ENCODE measurements at regions not wholly inside any gene's neighbourhood (a gene's known extent, or its start where the extent isn't known, plus 50 kb on each side); places are given as distances from the start of the nearest gene placed in this dataset.

DNA sequence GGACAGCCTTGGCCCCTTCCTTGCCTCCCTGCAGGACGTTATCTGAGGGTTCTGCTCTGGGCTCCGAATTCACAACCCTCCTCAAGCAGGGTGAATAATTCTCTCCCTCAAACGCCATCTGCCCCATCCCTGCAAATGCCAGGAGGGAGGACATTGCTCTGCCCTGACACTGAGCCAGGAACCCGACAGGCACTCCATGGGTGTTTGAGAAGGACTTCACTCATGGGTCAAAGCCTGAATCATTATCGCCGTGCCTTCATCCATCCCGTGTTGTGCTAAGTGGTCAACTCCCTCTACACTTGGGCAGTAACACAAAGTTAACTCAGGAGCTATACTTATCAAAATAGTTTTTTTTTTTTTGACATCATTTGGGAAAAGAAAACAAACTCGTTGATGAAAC, 261.8 kb upstream of the IGF1R start:
- H3K27ac ChIP-seq, result no peak overlapping the region
- TF ChIP-seq, protein P1, sequence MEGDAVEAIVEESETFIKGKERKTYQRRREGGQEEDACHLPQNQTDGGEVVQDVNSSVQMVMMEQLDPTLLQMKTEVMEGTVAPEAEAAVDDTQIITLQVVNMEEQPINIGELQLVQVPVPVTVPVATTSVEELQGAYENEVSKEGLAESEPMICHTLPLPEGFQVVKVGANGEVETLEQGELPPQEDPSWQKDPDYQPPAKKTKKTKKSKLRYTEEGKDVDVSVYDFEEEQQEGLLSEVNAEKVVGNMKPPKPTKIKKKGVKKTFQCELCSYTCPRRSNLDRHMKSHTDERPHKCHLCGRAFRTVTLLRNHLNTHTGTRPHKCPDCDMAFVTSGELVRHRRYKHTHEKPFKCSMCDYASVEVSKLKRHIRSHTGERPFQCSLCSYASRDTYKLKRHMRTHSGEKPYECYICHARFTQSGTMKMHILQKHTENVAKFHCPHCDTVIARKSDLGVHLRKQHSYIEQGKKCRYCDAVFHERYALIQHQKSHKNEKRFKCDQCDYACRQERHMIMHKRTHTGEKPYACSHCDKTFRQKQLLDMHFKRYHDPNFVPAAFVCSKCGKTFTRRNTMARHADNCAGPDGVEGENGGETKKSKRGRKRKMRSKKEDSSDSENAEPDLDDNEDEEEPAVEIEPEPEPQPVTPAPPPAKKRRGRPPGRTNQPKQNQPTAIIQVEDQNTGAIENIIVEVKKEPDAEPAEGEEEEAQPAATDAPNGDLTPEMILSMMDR (conservative IDR thresholded peaks at IDR 0.05), result no peak

DNA sequence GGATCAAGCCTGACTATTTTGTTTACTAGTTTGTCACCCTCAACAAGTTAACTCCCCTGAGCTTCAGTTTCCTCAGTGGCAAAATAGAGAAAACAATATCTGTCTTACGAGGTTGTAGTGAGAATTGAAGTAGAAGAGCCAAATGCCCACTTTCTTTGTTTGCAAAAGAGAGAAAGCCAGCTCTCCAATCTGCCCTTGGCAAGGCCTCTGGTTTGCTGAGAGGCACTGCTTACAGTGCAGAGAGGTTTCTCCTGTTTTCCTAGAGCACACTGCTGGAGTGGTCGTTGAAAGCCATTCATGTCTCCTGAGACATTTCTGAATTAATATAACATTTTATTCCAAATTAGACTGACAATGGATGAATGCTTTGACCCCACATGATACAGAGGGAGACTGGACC, 260.5 kb upstream of the IGF1R start:
- no peak overlapping the region for H3K27ac ChIP-seq
- TF ChIP-seq, protein P1 (conservative IDR thresholded peaks at IDR 0.05), result no peak
- TF ChIP-seq ZFX (IDR thresholded peaks at IDR 0.05), result no peak

DNA sequence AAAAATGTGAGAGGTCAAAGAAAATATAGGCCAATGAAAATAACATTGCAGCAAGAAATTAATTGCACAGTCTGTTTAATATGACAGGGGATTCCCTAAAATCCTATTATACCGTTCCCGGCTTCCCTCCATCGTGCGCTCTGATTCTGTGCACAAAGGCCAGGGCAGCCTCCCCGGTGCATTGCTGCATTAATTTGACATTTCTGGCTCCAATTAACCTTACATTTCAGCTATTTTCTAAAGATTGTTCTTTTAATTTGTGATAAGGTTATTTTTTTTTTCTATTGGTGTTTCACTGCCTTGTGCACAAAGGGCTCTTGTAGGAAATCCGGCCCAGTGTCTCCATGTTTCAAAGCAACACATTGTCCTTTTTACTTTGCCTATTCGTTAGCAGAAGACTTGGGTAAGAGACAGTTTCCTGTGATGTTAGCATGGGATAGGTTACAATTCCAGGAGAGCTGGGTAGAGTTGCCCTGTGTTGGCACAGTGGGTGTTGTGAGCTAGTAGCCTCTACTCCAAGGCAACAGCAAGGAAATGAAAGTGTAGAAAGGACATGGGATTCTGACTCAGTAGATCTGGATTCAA, 257.3 kb upstream of the IGF1R start:
- H3K27ac ChIP-seq, result no peak overlapping the region
- no peak for TF ChIP-seq ZFX (IDR thresholded peaks at IDR 0.05)
- TF ChIP-seq, protein P1 (conservative IDR thresholded peaks at IDR 0.05), result no peak

DNA sequence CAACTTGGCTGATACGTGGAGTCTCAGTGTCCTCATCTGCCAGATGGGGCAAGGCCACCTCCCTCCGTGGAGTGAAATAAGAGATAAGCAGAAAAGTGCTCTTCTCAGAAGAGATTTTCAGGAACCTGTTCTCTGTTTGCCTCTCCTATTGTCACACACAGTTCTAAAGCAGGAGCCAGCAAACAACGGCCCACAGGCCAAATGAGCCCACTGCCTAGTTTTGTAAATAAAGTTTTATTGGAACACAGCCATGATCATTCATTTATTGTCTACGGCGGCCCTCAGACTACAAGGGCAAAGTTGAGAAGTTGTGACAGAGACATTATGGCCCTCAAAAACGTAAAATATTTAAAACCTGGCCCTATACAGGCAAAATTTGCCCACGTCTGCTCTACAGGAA, 256.8 kb upstream of the IGF1R start:
- no peak overlapping the region for H3K27ac ChIP-seq
- TF ChIP-seq, protein P1 (conservative IDR thresholded peaks at IDR 0.05), result no peak
- no peak for TF ChIP-seq ZFX (IDR thresholded peaks at IDR 0.05)

DNA sequence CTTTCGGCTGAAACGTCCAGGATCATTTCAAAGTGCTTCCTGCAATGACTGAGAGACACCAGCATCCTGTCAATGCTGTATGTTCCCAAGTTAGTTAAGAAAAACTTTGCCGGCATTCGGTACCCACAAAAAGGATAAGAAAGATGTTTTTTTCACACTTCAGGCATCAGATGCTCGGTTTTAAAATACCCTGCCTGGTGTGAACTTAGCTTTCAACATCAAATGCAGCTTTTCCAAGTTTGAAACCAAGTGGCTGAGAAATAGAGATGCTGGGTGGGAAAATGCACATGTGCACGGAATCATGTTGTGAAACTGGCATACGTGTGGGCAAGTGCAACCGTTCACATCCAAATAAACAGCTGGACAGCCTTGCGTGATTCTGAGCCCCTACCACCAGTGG, 254.9 kb upstream of the IGF1R start:
- H3K27ac ChIP-seq, result no peak overlapping the region
- TF ChIP-seq ZFX (IDR thresholded peaks at IDR 0.05), result no peak
- TF ChIP-seq, protein P1 (conservative IDR thresholded peaks at IDR 0.05), result no peak

DNA sequence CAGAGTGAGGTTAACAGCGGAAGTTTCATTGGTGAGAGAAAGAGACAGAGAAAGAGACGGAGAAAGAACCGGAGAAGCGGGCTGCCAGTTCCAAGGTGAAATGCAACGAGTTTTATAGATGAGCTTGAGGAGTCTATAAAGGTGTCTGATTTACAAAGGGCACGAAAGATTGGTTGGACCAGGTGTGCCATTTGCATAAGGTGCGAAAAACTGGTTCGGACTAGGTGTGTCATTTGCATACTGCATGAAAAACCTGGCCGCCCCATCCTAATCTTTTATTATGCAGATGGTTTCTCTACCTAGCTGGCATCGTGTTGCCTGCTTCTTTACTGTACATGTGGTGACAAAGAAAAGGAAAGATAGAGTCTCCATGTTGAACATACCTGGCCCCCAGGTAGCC, 253.8 kb upstream of the IGF1R start:
- TF ChIP-seq, protein P1 (conservative IDR thresholded peaks at IDR 0.05), result no peak
- no peak for TF ChIP-seq ZFX (IDR thresholded peaks at IDR 0.05)

DNA sequence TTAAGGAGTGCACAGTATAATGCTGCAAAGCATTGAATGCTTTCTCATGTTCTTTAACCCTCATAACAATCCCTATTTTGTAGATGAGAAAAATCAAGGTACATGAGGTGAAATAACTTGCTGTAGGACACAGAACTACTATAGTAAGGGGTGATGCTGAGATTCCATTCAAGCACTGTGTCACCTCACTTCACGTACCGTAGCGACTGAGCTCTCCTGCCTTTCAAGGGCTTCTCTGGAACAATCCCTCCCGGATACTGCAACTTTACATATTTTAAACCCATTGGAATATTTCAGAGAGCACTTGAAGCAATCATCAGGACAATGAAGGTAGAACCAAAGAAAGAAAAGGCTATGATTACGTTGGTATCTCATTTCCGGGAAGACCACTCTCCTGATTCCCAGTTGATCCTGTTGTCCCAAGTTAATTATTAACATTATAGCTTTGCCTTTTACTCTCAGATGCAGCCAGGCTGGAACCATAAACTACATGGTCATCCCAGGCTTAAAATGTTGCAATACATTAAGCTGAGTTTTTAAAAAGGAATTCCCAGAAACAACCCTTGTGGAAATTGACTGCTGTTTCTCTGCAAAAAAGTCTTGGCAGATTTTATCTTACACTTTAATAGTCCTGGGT, 252.2 kb upstream of the IGF1R start:
- no peak overlapping the region for H3K27ac ChIP-seq
- no peak for TF ChIP-seq ZFX (IDR thresholded peaks at IDR 0.05)
- TF ChIP-seq, protein P1 (conservative IDR thresholded peaks at IDR 0.05), result no peak

More for the DNA sequence above, 253.8 kb upstream of the IGF1R start:
- H3K27ac ChIP-seq, result no peak overlapping the region
